HS-5 (cell line): ENCODE measurements at regions not wholly inside any gene's neighbourhood (a gene's known extent, or its start where the extent isn't known, plus 50 kb on each side); places are given as distances from the start of the nearest gene placed in this dataset.

Experiments
- DNase-seq: peaks from one replicate; pipeline ENCODE4 v3.0.0-alpha.2; 2012; ENCODE audit warnings: low read depth

DNA sequence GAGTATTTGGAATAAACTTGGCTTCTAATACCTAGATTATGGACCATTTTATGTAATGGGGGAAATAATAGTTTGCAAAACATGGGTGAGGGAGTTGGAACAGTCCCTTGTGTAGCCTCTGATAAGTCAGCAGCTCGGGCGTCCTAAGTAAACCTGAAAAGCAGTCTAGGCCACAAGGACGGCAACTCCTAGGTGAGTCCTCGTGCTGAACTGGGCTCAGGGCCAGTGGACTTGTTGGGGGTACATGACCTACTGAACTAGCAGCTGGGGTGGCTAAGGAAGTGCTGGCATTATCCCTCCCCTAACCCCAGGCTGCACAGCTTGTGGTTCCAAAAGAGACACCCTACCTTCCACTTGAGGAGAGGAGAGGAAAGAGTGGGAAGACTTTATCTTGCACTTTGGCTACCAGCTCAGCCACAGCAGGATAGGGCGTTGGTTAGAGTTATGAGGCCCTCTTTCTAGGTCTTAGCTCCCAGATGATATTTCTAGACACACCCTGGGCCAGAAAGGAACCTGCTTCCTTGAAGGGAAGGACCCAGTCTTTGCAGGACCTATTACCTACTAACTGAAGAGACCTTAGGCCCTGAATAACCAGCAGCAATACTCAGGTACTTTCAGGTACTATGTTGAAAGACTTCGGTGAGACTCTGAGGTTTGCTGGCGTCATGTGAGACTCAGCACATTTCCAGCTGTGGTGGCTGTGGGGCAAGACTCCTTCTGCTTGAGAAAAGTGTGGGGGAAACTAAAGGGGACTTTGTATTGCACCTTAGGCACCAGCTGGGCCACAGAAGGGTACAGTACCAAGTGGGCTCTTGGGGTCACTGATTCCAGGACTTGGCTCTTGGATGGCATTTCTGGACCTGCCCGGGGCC lies 71.0 kb downstream of the AQP4 start:
- DNase-seq, result no peak

DNA sequence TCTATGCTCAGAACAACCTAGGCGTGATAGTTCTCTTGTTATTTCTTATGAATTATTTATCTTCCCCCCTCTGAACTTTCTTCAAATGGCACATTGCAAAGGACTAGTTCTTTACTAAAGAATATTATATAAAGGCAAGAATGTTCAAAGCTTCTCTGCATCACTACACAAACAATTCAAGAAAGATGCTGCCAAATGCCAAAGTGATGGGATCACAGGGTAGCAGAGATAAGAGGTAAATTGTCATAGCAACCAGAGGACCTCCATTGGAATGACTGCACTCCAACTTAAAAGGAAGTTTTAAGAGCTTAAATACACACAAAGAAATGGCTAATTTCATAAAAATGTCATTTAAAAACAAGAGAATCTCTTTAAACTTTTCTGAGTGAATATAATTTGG lies 72.8 kb downstream of the AQP4 start:
- peak; percentile 19 for DNase-seq

DNA sequence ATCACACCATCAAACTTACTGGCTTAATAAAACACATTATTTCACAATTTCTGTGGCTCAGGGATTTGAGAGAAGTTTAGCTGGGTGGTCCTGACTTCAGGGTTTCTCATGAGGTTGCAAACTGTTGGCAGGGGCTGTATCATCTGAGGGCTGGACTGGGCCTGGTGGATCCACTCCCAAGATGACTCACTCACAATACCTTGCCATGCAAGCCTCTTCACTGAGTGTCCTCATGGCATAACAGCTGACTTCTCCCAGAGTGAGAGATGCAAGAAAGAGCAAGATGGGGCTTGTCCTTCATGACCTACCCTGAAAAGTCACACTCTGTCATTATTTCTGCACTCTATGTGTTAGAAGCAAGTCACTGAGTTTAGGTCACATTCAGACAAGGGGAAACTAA lies 73.8 kb downstream of the AQP4 start:
- DNase-seq, result no peak

DNA sequence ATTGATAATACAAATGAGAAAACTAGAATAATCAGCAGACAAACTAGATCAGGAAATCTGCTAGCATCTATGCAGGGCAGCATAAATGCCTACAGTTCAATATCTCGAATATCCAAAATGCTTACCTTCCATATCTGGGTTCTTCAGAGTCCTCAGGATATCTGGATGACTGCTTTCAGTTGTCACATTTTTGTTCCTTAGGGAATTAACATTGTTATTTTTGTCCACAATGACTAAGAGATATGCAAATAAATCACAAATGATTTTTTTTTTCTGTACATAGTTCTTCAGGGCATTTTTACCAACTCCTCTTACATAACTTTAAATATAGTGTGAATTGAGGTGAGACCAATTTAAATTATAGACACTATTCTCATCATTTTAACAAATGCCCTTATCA lies 80.9 kb downstream of the AQP4 start:
- no peak for DNase-seq

DNA sequence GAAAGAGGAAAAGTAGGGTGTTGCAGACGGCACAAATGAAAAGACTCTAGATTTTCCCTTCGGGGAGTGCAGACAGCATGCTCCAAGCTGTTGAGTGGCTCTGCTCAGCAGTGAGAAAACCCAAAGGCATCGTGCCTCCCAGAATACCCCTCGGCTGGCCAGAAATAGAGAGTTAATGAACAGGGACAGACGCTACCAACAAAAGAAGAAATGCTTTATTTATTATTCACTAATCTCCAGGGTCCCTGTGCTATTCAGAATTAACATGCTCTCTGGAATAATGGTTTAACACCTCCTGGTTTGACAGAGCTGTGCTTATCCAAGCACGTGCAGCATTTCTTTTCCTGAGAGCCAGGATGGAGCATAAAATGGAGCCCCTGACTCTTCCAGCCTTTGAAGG lies 82.3 kb downstream of the AQP4 start:
- DNase-seq, result no peak

DNA sequence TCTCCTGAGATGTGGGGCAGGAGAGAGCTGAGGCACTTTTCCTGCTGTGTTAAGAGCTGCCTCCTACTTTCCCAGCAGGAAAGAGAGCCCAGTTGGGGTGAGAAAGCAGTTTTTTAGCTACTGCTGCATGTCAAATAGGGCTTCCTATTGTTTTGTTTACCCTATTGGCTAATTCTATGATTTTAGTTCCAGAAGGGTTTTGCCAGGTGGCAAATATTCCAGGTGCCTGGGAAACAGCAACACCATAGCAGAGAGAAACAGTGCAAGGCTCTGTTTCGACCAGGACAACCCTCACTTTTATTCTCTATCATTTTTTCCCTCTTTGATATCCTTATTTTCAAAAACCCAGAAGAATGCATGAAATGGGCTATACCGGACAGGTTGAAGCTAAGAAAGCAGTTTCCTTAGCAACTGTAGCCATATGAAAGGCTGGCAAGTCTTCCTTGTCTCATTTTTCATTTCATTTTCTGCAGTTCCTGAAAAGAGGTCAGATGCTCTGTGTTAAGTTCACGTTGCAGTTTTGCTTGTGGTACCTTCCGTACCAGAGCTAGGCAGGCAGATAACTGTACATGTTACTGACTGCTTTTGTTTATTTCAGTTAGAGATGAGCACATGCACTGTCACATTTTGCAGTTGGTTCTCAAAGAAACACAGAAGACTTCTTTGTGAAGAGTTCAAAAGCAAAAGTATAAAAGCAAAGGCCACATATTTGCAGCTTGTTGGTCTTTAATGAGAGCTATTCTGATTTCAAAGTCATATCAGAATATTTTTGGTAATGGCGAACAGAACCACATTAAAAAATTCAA lies 84.8 kb downstream of the AQP4 start:
- no peak for DNase-seq

DNA sequence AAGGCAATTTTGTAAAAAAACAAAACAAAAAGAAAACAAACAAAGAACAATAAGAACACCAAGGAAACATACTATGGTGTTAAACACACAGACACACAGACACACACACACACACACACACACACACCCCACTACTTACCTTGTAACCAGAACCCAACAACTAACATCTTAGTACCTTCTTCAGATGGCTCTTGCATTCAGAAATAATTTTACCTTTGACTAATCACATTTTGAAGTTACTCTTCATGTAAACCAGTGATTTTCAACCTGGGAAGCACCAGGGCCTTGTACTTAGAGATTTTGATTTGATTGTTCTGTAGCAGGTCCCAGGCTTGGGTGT lies 87.5 kb downstream of the AQP4 start:
- no peak for DNase-seq

DNA sequence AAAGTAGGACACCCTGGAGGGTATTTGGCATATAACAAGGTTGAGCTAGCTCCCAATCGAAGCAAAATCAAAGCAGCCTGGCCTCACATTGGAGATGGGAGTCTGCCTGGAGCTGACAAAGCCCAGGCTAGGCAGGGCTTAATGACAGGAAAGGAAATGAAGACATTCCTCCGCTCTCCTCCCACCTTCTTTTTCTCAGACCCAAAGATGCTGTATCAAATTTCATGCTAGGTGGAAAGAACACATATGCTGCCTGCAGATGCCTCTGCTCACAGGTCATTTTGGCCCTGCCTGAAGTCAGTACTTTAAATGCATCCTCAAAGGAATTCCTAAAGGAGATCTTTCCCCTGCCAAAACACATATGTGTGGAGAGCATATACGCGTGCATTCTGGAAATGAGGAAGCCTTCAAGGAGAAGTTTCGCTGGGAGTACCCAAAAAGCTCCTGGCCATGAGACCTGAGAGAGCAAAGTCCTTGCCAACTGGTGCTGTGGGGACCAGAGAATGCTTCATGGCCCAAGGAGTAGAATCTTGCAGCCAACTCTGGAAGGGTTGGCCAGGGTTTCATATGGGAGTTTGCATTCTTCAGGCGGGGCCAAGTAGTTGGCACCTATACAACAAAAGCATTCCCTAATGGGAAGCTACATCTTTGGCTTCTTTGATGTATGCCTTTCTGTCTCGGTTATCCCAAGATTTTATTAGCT lies 88.0 kb downstream of the AQP4 start:
- DNase-seq, result no peak

DNA sequence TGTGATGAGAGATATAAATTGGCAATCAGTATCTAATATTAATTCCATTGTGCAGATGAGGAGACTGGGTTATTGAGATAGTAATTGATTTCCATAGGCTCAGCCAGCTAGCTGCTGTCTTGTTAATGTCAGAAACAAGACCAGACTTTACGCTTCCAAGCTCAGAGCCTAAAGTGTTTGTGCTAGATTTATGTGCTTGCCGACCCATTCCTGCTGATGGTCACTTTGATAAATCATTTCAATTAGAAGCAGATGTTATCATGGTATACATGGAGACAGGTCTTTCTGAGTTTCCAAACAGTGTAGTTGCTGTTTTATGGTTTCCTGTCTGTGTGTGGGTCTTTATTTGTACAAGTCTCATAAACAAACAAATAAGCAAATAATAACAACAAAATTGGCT lies 92.8 kb downstream of the AQP4 start:
- no peak for DNase-seq

DNA sequence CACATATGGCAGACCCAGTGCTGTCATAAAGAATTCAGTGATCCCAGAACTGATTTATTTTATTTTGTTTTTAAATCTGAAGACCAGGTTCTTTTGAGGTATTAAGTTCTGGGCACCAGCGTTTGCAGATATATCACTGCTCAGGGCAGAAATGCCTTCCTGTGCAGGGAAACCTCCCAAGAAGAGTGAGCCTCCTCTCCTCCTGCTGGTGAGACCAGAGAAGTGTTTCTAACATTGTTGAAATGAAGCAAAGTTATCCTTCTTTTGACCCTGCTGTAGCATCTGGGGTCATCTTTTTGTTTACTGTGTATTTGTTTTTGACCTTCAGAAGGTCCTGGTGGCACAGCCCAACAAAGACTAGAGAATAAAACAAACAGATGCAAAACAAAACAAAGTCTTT lies 94.0 kb downstream of the AQP4 start:
- no peak for DNase-seq

DNA sequence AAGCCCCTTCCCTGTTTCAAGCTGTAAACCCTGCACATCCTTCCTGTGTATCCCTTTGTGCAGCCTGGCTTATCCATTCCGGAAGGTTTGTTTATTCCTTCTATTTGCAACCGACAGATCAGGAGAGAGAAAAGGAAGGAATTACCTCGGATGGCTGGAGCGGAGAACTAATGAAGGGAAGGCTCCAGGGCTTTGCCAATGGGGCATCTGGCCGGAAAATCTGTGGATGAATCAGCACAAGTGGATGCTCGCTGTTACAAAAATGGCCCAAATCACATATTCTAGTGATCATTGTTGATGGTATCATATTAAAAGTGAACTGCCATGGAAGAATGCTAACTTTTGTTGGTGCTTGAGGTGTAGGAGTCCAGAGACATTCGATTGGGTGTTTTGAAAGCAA lies 97.1 kb downstream of the AQP4 start:
- DNase-seq, result no peak

DNA sequence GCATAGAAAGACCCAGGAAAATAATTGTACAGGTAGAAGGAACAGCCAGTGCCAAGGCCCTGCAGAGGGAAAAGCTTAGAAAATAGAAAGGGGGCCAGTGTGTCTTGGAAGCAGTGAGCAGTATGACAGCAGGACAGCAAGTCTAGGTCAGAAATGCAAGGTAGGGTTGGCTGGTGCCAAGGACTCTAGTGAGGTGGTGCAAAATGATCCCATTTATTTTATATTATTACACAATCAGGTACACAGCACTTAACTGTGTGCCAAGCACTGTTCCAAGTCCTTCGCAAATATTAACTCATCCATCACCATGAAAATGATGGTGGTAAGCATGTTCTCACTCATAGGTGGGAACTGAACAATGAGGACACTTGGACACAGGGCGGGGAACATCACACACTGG lies 100.0 kb downstream of the AQP4 start:
- no peak for DNase-seq

DNA sequence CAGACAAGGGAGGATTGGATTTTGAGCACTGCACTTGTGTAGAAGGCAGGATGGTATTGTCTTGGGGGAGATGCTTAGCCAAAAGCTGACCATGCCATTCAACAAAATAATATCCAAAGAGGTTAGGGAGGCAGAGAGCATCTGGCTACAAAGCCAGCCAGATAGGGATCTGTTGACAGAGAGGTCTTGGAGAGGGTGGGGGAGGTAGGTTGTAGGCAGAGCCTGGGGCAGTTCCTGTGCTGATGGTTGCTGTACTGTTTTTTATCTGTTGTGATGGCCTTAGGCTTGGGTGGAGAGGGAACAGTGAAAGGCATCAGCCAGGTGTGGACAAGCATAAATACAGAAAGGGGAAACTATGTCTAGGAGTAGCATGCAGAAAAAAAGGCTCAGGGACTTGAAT lies 100.9 kb downstream of the AQP4 start:
- no peak for DNase-seq

DNA sequence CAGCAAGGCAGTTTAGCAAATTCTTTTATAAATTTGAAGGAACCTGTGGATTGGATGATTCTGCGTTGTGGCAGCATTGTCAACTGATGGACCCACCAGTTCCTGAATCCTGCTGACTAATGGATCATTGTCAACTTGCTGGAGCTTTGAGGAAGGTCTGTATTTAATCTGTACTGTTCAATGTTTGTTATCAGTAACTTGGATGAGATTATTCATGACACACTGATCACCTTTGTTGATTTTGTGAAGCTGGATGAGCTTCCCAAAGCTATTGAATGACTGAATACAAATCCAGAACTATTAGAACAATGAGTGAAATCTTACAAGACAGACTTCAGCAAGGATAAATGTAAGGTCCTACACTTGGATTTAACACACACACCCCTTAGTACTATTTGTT lies 101.3 kb downstream of the AQP4 start:
- DNase-seq, result no peak

DNA sequence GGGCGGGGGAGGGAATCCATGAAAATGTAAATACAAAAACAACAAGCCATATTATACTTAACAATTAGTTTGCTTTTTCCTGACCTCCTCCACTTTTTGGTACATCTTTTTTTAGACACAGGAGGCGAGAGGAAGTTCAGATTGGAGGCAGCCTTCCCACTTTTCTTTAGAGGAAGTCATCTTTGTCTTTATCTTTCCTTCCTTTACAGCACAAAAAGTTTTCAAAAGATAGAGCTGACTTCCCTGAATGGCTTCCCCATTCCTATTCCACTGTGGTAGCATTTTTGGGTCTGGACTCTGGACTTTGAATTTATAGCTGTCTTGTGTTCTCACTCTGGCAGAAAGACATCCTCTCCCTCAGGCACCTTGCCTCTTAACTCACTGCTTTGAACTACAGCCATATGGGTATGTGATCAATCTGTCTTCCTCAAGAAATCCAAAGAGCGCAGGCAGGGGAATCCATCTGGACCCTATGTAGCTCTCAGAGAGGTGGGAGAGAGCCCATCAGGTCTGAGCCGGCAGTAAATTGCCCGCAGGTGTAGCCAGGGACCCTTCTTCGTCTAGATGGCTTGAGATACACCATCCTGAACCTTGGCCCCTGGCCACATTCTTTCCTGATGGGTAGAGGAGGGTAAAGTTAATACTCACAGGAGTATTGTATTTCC lies 101.9 kb downstream of the AQP4 start:
- no peak for DNase-seq

DNA sequence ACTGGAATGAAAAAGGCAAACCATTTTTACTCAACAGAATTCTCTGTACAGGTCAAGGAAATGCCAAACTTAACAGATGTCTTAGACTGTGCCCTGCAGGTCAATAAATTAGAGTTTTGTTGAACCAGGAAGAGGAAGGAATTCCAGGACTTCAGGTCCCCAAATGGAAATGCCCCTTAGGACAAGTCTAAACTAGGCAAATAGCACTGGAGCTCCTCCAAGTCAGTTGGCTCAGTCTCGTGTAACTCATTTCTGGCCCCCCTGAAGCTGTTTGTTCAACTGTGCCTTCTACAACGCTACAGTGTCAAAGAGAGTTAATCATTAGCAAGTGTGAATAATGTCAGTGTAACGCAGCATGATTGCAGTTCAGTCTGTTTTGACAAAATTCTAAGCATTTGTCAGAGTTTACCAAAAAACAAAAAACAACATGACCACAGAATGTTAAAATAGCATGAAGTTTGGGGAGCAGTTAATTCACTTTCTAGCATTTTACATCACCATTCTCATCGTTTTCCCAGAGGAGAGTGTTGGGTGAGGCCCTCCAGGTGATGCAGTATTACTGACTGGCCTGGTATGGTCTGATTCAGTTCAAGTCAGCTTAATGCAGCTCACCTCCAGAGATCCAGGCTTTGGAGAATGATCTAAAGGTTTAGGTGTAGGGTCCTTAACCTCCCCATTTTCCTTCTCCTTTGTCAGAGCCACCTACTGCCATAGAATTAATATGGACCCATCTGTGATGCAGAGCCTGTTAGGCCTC lies 108.1 kb downstream of the AQP4 start:
- DNase-seq, result no peak

DNA sequence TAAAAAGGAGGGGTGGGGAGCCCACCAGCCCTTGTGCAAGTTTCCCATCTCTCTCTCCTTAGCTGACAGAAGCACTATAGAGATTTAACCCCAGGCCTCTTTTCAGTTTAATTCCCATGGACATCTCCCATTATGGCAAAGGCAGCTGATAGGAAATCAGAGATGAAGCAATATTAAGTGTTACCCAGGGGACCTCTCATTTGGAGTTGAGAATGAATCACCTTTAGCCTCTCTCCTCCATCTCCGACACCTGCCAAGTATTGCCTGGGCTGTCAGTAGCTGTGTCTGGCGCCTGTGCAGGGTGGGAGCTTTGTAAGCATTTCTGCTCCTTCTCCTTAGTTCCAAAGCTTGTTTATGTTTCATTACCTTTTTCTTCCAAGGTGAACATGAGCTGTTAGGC lies 109.0 kb downstream of the AQP4 start:
- no peak for DNase-seq

DNA sequence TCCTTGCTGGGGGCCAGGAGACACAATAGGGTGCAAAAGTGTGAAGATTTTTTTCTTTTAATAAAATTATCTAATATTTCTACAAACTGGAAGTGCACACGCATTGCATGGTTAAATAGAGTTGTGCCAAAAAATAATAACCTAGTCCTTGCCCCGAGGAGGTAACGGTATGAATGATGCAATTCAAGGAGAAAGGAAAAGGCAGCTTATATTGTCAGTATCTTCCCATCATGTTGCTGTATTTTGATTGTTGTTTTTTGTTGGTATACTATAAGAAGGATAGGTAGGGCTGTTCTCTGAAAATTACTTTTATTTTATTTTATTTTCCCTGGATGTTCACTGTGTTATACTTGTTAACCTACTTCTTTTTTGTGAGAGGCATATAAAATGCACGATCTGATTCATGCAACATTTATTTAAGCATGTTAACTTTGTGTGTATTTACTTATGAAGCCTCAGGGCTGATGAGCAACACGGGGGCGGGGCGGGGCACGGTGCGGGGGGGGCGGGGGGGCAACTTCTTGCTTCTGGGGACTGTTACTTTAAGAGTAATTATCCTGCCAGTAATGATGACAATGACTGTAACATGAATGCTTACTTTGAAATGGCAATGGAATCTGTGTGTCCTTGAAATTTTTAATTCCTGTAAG lies 118.6 kb downstream of the AQP4 start:
- DNase-seq, result no peak

DNA sequence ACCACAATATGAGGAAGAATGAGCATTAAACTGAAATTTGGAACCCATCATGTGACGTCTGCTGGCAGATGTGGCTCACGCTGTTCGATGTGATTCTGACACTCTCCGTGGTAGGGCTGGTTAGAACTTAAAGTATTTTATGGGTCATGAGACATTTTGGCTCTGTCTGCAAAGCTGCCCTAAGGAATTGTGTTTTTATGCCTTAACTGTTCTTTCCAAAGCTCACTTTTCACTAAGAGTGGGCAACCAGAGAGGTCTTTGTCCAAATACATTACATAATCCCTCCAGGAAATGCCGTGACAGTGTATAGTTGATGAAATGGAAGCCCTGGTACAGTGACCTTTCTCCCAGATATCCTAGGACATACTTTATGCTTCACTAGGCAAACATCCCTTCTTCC lies 119.1 kb downstream of the AQP4 start:
- no peak for DNase-seq

DNA sequence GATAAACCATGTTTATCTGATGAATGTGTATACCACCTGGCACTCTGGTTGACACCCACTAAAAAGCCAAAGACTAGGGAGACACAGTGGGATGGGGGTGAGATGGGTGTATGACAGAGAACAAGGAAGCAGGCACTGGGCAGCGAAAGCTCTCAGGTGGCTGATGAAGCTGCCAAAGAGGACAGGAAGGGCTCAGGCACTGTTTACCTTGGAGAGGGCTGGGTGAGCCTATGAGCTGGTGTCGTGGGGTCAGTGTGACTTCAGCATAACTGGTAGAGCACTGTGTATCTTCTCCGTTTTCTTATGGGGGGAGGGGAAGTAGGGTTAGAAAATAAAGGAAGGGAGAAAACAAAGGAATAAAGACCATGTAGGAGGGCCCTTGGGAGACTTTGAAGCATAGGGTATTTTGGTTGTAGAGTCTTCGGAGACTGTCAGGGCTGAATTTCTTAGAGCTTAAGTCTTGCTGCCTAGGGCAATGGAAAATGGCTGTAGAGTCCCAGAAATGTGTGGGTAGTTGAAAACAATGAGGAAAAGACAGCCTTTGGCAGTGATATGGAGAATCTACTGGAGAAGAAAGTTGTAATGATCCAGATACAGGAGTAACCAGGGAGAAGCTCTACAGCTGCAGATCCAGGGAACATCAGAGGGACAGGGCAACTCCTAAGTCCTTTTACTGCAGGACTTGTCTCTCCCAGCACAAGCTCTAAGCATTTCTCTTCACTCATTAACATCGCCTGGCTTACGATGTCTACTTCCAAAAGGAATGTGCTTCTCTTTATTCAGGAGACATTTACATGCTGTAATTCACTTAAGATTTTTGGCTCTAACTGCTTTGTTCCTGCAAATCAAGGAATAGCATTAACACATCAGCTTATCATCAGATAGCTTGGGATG lies 120.0 kb downstream of the AQP4 start:
- DNase-seq, result no peak
